PFSK-1 (cell line): ENCODE measurements at regions not wholly inside any gene's neighbourhood (a gene's known extent, or its start where the extent isn't known, plus 50 kb on each side); places are given as distances from the start of the nearest gene placed in this dataset.

Experiments
- POLR2AphosphoS5 ChIP-seq: IDR thresholded peaks from 2 replicates; pipeline ENCODE4 v1.6.1; 2012; ENCODE audit warnings: low read depth, mild to moderate bottlenecking, control low read depth, low read length, moderate library complexity
- SIN3A ChIP-seq: IDR thresholded peaks from 2 replicates; pipeline ENCODE4 v1.6.1; 2012; ENCODE audit warnings: mild to moderate bottlenecking, low read length, moderate library complexity, borderline replicate concordance; ENCODE audit not compliant: insufficient read depth
- TAF1 ChIP-seq: IDR thresholded peaks from 2 replicates; pipeline ENCODE4 v1.6.1; 2012; ENCODE audit warnings: low read length, control low read depth, borderline replicate concordance; ENCODE audit not compliant: insufficient read depth

GRCh38 chr5:18243846-18244245, 609.6 kb downstream of the TAF11L14 start:
- no peak for TF ChIP-seq SIN3A
- no peak for TF ChIP-seq POLR2AphosphoS5
- no peak for TF ChIP-seq TAF1
